T-helper 2 cell treated with Interferon-gamma antibody and Interleukin-4, amounts not matched to agents 100 ng/mL and 5 ng/mL, for 36 hours (primary cell): ENCODE measurements at regions not wholly inside any gene's neighbourhood (a gene's known extent, or its start where the extent isn't known, plus 50 kb on each side); places are given as distances from the start of the nearest gene placed in this dataset.

ENCODE experiments used
- intact Hi-C: fragments of 100-400 bp; cut with micrococcal nuclease; formaldehyde crosslinking; loops from one replicate; pipeline ENCODE4 v1.15.1; 2023

GRCh38 chr5:111582993-111583601, 70.8 kb upstream of the STARD4 start:
- intact Hi-C loops, result no loop called here

GRCh38 chr5:111582451-111582850, 70.1 kb upstream of the STARD4 start:
- intact Hi-C loops, result no loop called here

- intact Hi-C loops, result no loop called here
Measured at GRCh38 chr5:111580956-111581355, 68.6 kb upstream of the STARD4 start.

- intact Hi-C loops, result no loop called here
Measured at GRCh38 chr5:111574311-111574710, 62.0 kb upstream of the STARD4 start.

- intact Hi-C loops, result no loop called here
Measured at GRCh38 chr5:111572561-111572960, 60.2 kb upstream of the STARD4 start.

- intact Hi-C loops, result no loop called here
Measured at GRCh38 chr5:111563031-111563822, 50.9 kb upstream of the STARD4 start.

GRCh38 chr5:111562561-111562960, 50.2 kb upstream of the STARD4 start:
- intact Hi-C loops, result no loop called here
